MM.1S (cell line): ENCODE measurements at regions not wholly inside any gene's neighbourhood (a gene's known extent, or its start where the extent isn't known, plus 50 kb on each side); places are given as distances from the start of the nearest gene placed in this dataset.

ENCODE experiments used
- DNase-seq: peaks from one replicate; pipeline ENCODE4 v3.0.0-alpha.2; 2015
- H2AFZ ChIP-seq: fragments of 300-600 bp; sonication (generic); 2 replicates; pipeline ENCODE4 v1.6.0; 2016; ENCODE audit warnings: antibody characterized with exemption, low read length
- H3F3A ChIP-seq: fragments of 300-600 bp; sonication (generic); 2 replicates; pipeline ENCODE4 v1.6.1; 2016; ENCODE audit warnings: mild to moderate bottlenecking, antibody characterized with exemption, low read length, moderate library complexity, mixed read lengths; ENCODE audit not compliant: insufficient read depth
- H3K27ac ChIP-seq: fragments of 300-600 bp; sonication (generic); 2 replicates; pipeline ENCODE4 v1.5.1; 2016; ENCODE audit warnings: mild to moderate bottlenecking, low read length
- H3K27me3 ChIP-seq: fragments of 300-600 bp; sonication (generic); replicated peaks from 2 replicates; pipeline ENCODE4 v1.6.0; 2016; ENCODE audit warnings: low read length; ENCODE audit not compliant: insufficient read depth
- H3K36me3 ChIP-seq: fragments of 300-600 bp; sonication (generic); replicated peaks from 2 replicates; pipeline ENCODE4 v1.6.1; 2016; ENCODE audit warnings: mild to moderate bottlenecking, low read length, mixed read lengths; ENCODE audit not compliant: insufficient read depth
- H3K4me1 ChIP-seq: fragments of 300-600 bp; sonication (generic); 2 replicates; pipeline ENCODE4 v1.6.1; 2016; ENCODE audit warnings: low read length, mixed read lengths
- H3K4me2 ChIP-seq: fragments of 300-600 bp; sonication (generic); 2 replicates; pipeline ENCODE4 v1.6.0; 2016; ENCODE audit warnings: low read depth, low read length
- H3K4me3 ChIP-seq: fragments of 300-600 bp; sonication (generic); 2 replicates; pipeline ENCODE4 v1.5.1; 2016; ENCODE audit warnings: low read length, mixed read lengths
- H3K79me2 ChIP-seq: fragments of 300-600 bp; sonication (generic); 2 replicates; pipeline ENCODE4 v1.6.1; 2016; ENCODE audit warnings: mixed run types, low read length, mixed read lengths
- H3K9ac ChIP-seq: fragments of 300-600 bp; sonication (generic); 2 replicates; pipeline ENCODE4 v1.6.1; 2016; ENCODE audit warnings: low read length, mixed read lengths
- H3K9me2 ChIP-seq: fragments of 300-600 bp; sonication (generic); replicated peaks from 2 replicates; pipeline ENCODE4 v1.6.1; 2016; ENCODE audit warnings: mild to moderate bottlenecking, low read length, mixed read lengths; ENCODE audit not compliant: insufficient read depth
- H3K9me3 ChIP-seq: fragments of 300-600 bp; sonication (generic); replicated peaks from 2 replicates; pipeline ENCODE4 v1.6.1; 2016; ENCODE audit warnings: mild to moderate bottlenecking, low read length, mixed read lengths; ENCODE audit not compliant: insufficient read depth
- H4K20me1 ChIP-seq: fragments of 300-600 bp; sonication (generic); 2 replicates; pipeline ENCODE4 v1.6.1; 2016; ENCODE audit warnings: mild to moderate bottlenecking, low read length, moderate library complexity, mixed read lengths; ENCODE audit not compliant: insufficient read depth
- CTCF ChIP-seq: fragments of 300-600 bp; sonication (generic); IDR thresholded peaks from 2 replicates; pipeline ENCODE4 v1.5.1; 2016; ENCODE audit warnings: antibody characterized with exemption, low read length, mixed read lengths
- EZH2 ChIP-seq: fragments of 300-600 bp; sonication (generic); optimal IDR thresholded peaks from 2 replicates; pipeline ENCODE3; 2017; ENCODE audit warnings: low read depth, mild to moderate bottlenecking, antibody characterized with exemption, low read length, mixed read lengths
- EZH2phosphoT487 ChIP-seq: fragments of 300-600 bp; sonication (generic); IDR thresholded peaks from 2 replicates; pipeline ENCODE4 v1.6.1; 2018; ENCODE audit warnings: antibody characterized with exemption, low read length

- H3K27ac ChIP-seq, result no peak overlapping the region
- no peaks in the 10 kb centered on the region for H3K79me2 ChIP-seq
- H3F3A ChIP-seq, result no peaks in the 10 kb centered on the region
- no peak overlapping the region for H2AFZ ChIP-seq
- no peaks in the 10 kb centered on the region for H3K9me2 ChIP-seq
- H3K9me3 ChIP-seq, result no peaks in the 10 kb centered on the region
- no peak for TF ChIP-seq EZH2
- no peak for TF ChIP-seq CTCF
- TF ChIP-seq EZH2phosphoT487, result no peak
- H3K27me3 ChIP-seq, result no peaks in the 10 kb centered on the region
- no peaks in the 10 kb centered on the region for H3K36me3 ChIP-seq
- no peaks in the 10 kb centered on the region for H4K20me1 ChIP-seq
- no peak overlapping the region for H3K9ac ChIP-seq
- H3K4me3 ChIP-seq, result no peak overlapping the region
- H3K4me2 ChIP-seq, result no peak overlapping the region
- no peak for DNase-seq
- no peaks in the 10 kb centered on the region for H3K4me1 ChIP-seq
Measured at GRCh38 chr9:124188331-124189110, 69.2 kb upstream of the NEK6 start.

GRCh38 chr9:124190761-124191160 is 67.0 kb upstream of the NEK6 start:
- Histone ChIP-seq H3K4me2 (no peak overlapping the region), H3K4me3 (no peak overlapping the region), H3K27me3 (no peaks in the 10 kb centered on the region), H3K27ac (no peak overlapping the region), H3K9ac (no peak overlapping the region), H3K36me3 (no peaks in the 10 kb centered on the region), H3K9me2 (no peaks in the 10 kb centered on the region), H2AFZ (no peak overlapping the region), H4K20me1 (no peaks in the 10 kb centered on the region), H3K9me3 (no peaks in the 10 kb centered on the region), H3K4me1 (no peaks in the 10 kb centered on the region), H3K79me2 (no peaks in the 10 kb centered on the region), H3F3A (no peaks in the 10 kb centered on the region)
- no peak for DNase-seq
- TF ChIP-seq CTCF, result no peak
- no peak for TF ChIP-seq EZH2phosphoT487
- TF ChIP-seq EZH2, result no peak

GRCh38 chr9:124191691-124192395 is 65.9 kb upstream of the NEK6 start:
- Histone ChIP-seq H3K9me2 (no peaks in the 10 kb centered on the region), H3K27ac (no peak overlapping the region), H2AFZ (no peak overlapping the region), H3F3A (no peaks in the 10 kb centered on the region), H3K9me3 (no peaks in the 10 kb centered on the region), H3K27me3 (no peaks in the 10 kb centered on the region), H4K20me1 (no peaks in the 10 kb centered on the region), H3K4me3 (no peak overlapping the region), H3K4me2 (no peak overlapping the region), H3K4me1 (no peaks in the 10 kb centered on the region), H3K79me2 (no peaks in the 10 kb centered on the region), H3K36me3 (no peaks in the 10 kb centered on the region), H3K9ac (no peak overlapping the region)
- TF ChIP-seq CTCF, result no peak
- DNase-seq, result no peak
